HG03571 (cell line): ENCODE measurements at regions not wholly inside any gene's neighbourhood (a gene's known extent, or its start where the extent isn't known, plus 50 kb on each side); places are given as distances from the start of the nearest gene placed in this dataset.
"Not testable (repeated sequence)": the region's sequence is repeated elsewhere in the genome, so short reads cannot be mapped to it uniquely, and the experiment has no call there.

Experiments used
- ATAC-seq: cut with Tn5 transposase; IDR thresholded peaks from one replicate; pipeline ENCODE4 v1.9.1; 2021; ENCODE audit not compliant: unreplicated experiment

- no peak for ATAC-seq
Observed at GRCh38 chr13:80083853-80084676, 256.9 kb downstream of the SPRY2 start.

DNA sequence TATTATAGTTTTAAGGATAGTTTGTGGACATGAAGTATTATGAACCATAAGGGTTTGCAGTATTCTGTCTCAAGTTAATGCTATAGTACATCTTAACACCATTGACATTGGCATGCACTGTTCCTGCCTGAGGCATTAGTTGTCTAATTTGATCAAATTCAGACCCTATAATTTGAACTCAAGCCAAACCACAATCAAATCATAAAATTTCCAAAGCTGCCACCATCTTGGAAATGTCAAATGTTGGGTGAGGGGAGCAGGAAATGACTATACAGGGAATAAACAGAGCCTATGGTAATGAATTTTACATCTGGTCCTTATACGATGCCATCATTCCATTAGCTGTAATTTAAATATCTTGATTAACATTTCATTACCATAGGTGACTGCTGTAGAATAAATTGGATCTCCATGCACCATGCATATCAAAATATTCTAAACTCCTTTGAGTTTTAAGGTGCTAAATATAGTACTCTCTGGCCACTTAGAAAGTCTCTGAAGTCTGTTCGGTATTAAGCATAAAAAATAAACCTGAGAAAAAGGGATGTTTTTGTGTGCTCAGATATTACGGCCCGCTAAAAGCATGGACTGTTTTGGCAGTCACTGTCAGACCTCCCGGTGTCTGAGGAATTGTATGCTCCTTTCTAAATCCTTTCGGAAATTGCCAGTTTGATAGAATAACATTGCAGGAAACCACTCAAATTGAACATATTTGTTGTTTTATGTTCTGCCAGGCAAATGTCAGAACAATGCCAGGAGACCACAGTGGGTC, 257.7 kb downstream of the SPRY2 start:
- no peak for ATAC-seq

GRCh38 chr13:80082396-80083080, 258.4 kb downstream of the SPRY2 start:
- no peak for ATAC-seq

GRCh38 chr13:80074811-80075210, 266.1 kb downstream of the SPRY2 start:
- no peak for ATAC-seq

DNA sequence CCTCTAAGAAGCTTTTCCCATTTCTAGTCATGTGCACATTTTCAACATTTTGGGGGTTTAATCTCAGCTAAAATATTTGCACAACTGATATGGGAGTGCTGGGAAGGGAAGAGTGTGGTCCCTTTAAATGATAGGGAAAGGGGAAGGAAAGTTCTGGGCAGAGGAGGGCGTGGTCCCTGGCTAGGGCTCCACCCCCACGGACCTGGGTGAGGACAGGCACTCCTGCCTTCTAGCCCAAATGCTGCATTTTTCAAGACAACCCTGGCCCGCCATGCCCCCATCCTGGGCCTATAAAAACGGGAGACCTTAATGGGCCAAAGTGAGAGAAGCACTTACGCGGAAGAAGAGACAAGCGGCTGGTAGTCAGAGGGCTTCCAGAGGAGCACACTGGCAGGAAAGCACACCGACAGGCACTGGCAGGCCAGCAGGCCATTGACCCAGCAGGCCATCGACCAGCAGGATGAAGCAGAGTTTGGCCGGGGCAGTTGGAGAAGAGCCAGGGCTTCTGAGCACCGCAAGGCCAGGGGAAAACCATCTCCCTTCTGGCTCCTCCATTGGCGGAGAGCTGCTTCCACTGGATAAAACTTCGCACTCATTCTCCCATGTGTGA, 266.7 kb downstream of the SPRY2 start:
- ATAC-seq, result no peak

GRCh38 chr13:80072231-80072630, 268.7 kb downstream of the SPRY2 start:
- ATAC-seq, result no peak

GRCh38 chr13:80070024-80070703, 270.8 kb downstream of the SPRY2 start:
- no peak for ATAC-seq

DNA sequence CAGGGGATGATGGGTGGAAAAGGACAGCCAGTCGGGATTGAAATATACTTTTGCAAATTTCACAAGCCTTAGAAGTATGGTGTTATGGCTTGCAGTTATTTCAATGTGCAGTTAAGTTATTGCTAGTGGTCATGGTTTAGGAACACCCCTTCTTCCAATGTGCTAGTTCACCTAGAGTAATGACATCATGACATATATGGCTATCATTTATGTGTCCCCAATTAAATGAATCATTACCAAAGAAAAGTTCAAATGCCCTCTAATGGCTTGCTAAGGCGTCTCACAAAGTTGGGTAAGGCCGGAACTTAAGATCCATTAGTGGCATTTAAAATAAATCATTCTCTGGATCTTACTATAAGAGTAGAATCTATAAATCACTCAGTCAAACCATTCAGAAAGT, 271.6 kb downstream of the SPRY2 start:
- ATAC-seq, result no peak

DNA sequence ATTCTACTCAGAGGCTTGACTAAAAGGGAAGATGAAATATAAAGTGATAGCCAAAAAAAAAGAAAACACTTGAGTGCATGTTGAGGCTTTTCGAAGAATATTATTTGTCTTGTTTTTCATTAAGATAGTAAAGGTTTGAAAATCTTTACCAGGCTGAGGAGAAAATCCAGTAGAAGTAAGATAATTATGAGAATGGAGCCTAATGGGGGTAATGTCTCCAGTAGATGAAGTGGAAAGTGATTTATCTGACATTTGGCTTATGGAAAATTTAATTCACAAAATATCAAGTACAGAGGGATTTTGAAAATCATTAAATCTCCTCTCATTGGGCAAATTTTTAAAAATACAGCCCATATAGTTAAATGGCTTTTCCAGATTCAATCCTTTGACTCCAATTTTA, 274.9 kb downstream of the SPRY2 start:
- ATAC-seq, result no peak

GRCh38 chr13:80062416-80062815, 278.5 kb downstream of the SPRY2 start:
- not testable (repeated sequence) for ATAC-seq

- ATAC-seq, result no peak
Observed at GRCh38 chr13:80059789-80060188, 281.1 kb downstream of the SPRY2 start.

- no peak for ATAC-seq
Observed at GRCh38 chr13:80058626-80059025, 282.3 kb downstream of the SPRY2 start.

- ATAC-seq, result no peak
Observed at GRCh38 chr13:80055847-80056246, 285.1 kb downstream of the SPRY2 start.

- no peak for ATAC-seq
Observed at GRCh38 chr13:80054806-80055205, 286.1 kb downstream of the SPRY2 start.

DNA sequence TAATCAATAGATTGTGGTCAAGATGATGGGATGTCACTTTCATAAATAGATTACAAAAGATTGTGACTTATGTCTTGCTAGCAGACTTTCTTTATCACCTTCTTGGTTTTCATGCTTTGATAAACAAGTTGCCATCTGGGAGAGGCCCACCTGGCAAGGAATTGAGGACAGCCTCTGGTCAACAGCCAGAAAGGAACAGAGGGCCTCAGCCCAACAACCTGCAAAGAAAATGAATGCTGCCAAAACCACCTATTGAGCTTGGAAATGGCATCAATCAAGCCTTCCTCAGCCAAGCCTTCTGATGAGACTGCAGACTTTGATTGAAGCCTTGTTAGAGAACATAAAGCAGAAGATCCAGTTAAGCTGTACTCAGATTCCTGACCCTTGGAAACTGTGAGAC, 288.6 kb downstream of the SPRY2 start:
- no peak for ATAC-seq

DNA sequence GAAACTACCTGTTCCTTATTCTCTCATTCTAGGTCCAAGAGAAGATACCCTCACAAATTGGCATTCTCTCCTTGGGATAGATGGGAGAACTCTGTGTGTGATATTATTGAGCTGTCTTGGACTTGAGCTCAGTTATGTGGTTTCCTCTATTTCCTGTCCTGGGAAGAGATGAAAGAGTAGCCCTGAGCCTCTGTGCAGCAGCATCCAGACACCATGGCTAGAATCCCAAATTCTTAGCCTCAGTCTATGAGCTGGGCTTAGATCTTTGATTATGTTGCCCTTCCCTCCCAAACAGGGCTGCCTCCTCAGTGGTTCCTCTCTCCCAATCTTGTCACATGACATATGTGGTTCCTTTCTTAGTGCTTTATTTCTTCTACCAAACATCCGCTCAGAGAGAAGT, 290.7 kb downstream of the SPRY2 start:
- no peak for ATAC-seq

- peak; percentile 99 for ATAC-seq
Observed at GRCh38 chr13:80048802-80049201, 292.1 kb downstream of the SPRY2 start.

GRCh38 chr13:80048030-80048429, 292.9 kb downstream of the SPRY2 start:
- no peak for ATAC-seq

DNA sequence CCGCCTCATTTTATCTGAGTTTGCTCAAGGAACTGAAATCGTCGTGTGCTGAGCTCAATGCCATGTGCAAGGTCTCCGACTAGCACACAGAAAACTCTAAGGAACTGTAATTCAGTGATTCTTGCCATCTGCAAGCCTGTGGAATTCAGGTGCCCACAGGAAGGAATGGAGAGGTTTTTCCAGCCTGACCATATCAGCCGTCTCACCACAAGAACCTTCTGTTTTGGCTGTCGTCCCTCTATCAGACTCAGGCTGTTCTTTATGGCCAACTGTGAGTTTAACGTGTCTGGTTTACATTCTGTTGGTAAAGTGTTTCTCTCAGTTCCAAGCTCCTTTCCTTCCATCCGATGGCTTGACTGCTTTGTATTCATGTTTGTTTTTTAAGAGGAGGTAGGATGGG, 293.5 kb downstream of the SPRY2 start:
- no peak for ATAC-seq

- ATAC-seq, result no peak
Observed at GRCh38 chr13:80040981-80041317, 300.0 kb downstream of the SPRY2 start.
